Fibroblast of lung (primary cell): ENCODE measurements at regions not wholly inside any gene's neighbourhood (a gene's known extent, or its start where the extent isn't known, plus 50 kb on each side); places are given as distances from the start of the nearest gene placed in this dataset.

Experiments
- CTCF ChIP-seq, 2 donors: IDR thresholded peaks in 1 of 2; conservative IDR thresholded peaks in 1 of 2; 1 replicate in 1 of 2; 2 replicates in 1 of 2; pipeline ENCODE4 v1.5.1; 2011 to 2012; ENCODE audit warnings: low read length in 2 of 2, control low read depth in 1 of 2, inconsistent platforms in 1 of 2, low read depth in 1 of 2, mild to moderate bottlenecking in 1 of 2
- EZH2 ChIP-seq: IDR thresholded peaks from 2 replicates; pipeline ENCODE4 v1.5.1; 2012; ENCODE audit warnings: low read length, control low read depth, mild to moderate bottlenecking; ENCODE audit errors: missing control alignments

GRCh38 chr12:29895966-29896365, 112.2 kb upstream of the TMTC1 start:
- TF ChIP-seq CTCF (conservative IDR thresholded peaks at IDR 0.05 in 1 of 2, IDR thresholded peaks at IDR 0.05 in 1 of 2; ENCODE audit: low read depth in 1 of 2, low read length in 2 of 2) (no peak), EZH2 (no peak)
